COLO668 (cell line): ENCODE measurements at regions not wholly inside any gene's neighbourhood (a gene's known extent, or its start where the extent isn't known, plus 50 kb on each side); places are given as distances from the start of the nearest gene placed in this dataset.

Source experiments
- DNase-seq: peaks from one replicate; lab custom pipeline; 2025; ENCODE audit not compliant: unreplicated experiment; lab: John Stamatoyannopoulos, UW

DNA sequence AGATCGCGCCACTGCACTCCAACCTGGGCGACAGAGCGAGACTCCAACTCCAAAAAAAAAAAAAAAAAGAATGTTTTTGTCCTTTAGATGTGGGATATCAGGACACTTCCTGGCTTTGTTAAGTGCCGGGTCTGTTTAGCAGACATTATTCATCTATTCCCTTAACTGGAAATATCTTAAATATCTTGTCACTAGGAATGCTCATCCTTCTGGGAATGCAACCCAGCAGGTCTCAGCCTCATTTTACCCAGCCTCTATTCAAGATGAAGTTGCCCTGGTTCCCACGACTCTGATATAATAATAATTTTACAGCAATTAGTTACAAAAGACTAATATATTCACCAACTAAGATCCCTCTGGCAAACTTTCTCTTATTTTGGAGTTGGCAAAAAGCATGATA is 260.9 kb upstream of the SLITRK3 start:
- DNase-seq, result no peak

DNA sequence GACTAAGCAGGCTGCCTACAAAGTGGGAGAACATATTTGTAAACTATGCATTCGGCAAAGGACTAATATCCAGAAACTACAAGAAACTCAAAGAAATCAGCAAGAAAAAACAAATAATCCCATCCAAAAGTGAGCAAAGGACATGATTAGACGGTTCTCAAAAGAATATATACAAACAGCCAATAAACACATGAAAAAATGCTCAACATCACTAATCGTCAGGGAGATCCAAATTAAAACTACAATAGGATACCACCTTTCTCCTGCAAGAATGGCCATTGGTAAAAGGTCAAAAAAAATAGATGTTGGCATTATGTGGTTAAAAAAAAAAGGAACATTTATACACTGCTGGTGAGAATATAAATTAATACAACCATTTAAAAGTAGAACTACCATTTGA is 259.6 kb upstream of the SLITRK3 start:
- DNase-seq, result no peak

DNA sequence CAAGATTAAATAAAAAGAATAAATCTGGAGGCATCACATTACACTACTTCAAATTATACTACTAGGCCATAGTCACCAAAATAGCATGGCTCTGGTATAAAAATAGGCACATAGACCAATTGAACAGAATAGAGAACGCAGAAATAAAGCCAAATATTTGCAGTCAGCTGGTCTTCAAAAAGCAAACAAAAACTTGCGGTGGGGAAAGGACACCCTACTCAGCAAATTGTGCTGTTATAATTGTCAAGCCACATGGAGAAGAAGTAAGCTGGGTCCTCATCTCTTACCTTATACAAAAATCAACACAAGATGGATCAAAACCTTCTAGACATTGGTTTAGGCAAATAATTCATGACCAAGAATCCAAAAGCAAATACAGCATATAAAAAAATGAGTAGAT is 259.2 kb upstream of the SLITRK3 start:
- no peak for DNase-seq

DNA sequence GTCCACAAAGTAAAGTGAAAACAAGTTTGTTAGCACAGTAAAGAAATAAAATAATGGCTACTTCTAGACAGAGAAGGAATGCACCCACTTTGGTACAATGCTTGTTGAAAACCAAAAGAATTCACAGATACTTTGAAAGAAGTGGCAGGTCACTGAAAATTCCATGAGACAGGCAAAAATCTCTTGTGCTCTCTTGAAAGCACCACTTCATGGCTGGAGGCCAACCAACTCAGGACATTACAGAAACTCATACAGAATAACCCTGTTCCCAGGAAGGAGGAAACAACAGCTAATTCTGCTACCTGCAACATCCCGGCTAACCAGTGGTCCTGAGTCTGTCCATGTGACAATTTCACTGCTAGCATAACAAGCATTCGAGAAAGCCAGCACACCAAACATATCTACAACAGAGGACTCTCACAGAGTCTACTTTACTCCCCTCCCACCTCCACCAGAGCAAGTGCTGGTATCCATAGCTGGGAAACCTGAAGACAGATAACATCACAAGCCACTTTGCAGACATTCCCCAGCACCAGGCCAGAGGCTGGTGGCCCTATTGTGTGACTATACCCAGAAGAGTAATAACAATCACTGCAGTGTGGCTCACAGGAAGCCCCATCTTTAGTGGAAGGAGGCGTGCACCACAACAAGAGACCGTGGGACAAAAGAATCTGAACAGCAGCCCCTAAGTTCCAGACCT is 255.3 kb upstream of the SLITRK3 start:
- no peak for DNase-seq

DNA sequence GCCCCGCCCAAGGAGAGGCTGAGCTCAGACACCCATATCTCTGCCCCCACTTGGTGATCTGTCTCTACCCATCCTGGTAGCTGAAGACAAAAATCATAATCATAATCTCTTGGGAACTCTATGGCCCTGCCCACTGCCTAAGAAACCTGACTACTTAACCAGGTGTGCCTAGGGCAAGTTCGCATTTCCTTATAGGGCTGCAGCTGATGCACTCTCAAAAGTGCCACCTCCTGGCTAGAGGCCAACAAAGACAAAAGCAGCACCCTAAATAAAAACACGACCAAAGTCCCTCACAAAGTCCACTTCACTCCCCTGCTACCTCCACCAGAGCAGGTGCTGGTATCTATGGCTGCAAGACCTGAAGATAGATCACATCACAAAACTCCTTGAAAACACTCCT is 250.4 kb upstream of the SLITRK3 start:
- DNase-seq, result peak; percentile 44

DNA sequence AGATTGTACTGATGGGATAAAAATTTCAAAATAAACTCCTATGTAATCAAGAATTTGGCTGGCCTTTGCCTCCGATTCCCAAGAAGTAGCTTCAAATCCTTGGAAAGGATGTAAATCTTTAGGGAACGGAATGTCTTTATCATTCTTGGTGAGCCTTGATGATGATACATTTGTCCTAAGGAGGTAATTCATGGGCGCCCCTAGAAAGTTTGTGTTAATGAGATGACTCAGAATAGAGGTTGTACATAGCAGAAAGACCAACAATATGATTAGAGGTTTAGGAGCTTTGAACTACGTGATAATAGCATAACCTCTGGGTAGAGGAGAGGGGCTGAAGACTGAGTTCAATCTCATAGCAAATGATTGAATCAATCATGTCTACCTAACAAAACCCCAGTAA is 248.6 kb upstream of the SLITRK3 start:
- DNase-seq, result no peak

DNA sequence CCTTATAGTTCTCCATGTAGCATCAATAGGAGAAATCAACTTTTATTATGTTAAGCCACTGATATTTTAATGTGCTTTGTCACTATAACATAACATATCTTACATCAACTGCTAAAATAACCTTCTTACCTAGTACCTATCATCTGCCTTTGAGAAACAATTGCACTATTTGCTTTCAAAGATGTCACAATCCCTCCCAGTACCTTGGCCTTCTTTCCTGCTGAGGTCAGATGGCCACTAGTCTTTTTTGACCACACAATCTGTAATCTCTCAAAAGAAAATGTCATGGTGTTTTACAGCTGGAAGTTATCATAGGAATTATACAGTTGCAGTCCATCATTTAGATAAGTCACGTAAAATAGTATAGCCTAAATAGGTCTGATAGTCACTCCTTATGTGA is 247.5 kb upstream of the SLITRK3 start:
- no peak for DNase-seq

DNA sequence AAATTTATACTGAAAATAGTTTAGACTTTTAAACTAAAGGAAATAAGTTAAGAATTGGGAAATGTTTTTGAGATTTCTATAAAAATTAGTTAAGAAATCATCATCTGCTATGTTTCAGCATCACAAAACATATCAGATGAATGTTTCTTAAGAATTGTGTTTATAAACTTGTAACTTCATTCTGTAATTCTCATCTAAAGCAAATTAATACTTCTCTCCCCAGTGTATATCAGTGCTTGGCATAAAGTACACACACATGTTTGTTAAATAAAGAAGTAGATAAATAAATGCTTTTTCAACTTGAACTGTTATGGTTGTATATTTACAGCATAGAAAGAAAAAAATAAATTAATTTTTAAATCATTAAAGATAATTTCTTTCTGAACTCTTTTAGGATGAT is 245.9 kb upstream of the SLITRK3 start:
- no peak for DNase-seq

DNA sequence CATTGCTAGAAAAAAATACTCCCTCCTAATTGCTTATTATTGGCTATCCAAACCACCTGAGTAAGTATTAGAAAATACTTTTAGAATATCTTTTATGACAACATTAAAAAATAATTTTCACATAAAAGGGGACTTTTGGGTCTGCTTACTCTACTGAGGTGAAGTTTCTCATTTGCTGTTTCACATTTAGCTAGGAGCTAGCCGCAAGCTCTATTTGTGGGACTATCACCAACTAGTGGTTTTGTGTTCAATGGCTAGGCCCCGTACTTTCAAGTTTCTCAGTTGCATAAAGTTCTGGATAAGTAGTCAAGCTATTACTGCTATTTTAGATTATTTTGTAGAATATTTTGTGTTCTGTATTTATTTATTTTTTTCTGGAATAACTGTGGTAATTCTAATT is 244.2 kb upstream of the SLITRK3 start:
- DNase-seq, result no peak

DNA sequence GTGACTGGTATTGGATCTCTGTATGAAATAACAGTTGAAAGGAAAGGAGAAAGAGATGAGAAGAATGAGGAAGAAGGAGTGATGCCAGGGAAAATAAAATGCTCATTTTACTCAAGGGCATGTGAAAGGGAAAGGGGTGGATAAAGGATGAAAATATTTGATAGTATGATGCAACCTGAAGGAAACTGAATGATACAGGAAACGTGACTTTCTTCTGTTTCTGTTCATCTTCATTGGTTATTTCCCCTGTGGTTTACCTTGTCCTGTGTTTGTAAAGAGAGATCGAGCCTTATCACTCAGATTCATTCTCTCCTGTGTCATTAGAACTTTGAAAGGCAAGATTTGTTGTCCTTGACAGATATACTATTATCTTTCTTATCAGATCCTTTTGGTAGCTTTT is 243.6 kb upstream of the SLITRK3 start:
- DNase-seq, result no peak

DNA sequence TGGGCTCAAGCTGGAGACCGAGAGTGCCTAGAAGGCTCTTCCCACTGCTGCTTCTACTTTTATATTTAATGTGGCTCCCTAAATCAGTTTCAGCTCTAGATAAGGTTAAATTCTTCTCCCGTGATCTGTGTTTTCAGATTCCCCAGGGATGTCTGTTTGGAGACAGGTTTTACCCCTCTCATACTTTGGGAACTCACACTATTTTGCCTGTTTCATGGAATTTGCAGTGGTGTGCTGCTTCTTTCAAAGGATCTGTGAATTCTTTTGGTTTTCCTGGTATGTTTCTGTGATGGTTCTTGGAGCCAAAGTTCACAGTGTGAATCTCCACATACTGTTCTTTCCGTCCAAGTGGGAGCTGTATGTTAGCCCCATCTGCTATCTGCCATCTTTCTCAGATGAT is 238.3 kb upstream of the SLITRK3 start:
- no peak for DNase-seq

DNA sequence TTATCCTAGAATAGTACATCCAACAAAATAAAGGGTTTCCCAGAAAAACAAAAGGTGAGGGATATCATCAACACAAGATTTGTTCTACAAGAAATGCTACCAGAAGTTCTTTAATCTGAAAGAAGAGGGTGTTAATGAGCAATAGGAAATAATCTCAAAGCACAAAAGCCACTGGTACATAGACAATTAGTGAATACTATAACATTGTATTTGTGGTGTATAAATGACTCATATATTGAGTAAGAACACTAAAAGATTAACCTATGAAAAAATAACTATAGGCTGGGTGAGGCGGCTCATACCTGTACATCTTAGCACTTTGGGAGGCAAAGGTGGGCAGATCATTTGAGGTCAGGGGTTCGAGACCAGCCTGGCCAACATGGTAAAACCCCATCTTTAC is 210.2 kb upstream of the SLITRK3 start:
- DNase-seq, result no peak

DNA sequence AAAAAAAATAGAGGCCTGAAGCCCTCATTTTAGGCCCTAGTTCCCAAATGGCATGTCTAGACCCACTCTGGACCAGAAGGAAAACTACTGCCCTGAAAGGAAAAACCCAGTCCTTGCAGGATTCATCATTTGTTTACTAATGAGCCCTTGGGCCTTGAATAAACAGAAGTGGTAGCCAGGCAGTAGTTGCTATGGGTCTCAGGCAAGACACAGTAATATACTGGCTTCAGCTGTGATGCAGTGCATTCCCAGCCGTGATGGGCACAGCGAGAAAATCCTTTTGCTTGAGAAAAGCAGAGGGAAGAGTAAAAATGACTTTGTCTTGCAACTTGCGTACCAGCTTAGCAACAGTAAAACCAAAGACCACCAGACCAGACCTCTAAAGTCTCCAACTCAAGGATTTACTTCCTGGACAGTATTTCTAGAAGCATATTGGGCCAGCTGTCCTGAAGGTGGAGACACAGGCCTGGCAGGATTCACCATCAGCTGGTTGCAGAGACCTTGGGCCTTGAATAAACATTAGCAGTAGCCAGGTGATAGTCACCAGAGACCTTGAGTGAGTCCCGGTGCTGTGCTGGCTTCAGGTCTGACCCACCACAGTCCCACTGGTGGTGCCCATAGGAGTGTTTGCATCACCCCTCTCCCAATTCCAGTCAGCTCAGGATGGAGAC is 208.3 kb upstream of the SLITRK3 start:
- no peak for DNase-seq

DNA sequence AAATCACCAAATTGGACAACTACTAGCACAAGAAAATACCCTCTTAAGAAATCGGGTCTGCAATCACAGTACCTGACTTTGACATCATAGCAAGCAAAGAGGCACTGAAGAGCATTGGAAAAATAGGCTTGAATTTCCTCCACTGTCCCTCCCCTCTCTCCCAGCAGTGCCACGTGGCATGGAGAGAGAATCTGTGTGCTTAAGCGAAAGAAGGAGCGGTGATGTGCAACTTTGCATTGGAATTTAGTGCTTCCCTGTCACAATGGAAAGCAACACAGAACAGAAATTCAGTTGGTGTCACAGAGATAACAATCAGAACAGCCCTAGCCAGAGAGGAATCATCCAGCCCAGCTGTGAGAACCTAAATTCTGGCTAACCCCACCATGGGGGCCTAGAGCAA is 207.5 kb upstream of the SLITRK3 start:
- no peak for DNase-seq

DNA sequence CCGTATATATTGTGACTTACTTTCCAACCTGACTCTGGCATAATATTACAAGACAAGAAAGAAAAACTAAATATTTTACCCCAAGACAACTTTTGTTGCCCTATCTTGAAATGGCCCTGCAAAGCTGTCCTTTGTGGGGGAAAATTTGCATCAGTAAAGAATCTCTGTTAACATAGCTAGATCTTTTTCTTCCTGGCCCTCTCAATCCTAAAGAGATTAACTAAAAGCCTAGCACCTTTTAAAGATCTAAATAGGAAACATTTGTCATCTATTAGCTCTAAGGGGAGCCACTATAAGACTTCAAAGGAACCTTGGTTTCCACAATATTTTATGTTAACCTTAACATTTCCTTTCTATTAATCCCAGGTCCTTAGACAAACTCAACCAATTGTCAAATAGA is 199.0 kb upstream of the SLITRK3 start:
- DNase-seq, result no peak

DNA sequence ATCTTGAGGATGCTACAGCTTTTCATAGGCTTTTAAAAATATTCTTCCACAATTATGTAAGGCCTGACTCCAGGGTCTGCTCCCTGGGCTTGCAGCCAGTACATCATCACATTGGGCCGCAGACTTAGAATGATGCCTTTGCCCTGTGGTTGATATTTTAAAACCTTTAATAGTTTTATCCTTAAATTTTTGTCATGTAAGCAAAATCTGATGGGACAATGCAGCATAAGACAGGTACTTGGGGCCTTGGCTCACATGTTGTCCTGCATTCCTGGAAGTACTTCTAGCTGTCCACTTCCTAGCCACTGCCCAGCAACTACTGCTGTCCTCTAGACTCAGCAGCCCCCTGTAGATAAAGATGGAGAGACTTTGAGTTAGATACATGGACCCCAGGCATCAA is 197.3 kb upstream of the SLITRK3 start:
- DNase-seq, result no peak

DNA sequence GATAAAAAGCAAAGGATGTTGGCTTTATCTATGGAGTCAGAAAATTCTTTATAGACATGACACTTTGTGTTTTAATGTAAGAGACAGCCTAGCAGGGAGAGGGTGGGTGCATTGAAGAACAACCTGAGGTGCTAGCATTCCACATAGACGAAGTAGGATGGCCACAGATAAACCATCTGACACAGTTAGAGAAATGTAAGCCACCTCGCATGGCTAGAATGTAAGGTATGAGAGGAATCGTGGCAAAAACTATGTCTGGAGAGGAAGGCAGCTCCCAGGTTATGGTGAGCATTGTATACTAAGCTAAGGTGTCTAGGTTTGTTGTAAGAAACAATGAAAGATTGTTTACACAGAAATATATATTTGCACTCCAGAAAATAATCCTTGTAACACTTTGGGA is 194.0 kb upstream of the SLITRK3 start:
- no peak for DNase-seq

DNA sequence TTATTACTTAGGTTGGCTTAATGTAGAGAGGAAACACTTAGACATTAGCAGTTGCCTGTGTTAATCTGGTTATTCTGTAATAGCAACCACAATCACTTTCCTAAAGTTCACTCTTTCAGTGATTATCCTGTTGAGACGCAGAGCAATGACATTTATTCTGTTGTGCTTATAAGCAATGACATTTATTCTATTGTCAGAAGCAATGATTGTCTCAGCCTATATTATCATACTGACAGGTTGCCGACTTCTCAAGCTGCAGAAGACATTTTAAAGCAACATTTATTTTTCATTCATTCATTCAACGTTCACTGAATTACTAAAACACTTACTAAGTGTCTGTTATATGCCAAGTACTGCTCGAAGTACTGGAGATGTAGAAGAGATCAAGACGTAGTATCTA is 193.5 kb upstream of the SLITRK3 start:
- DNase-seq, result no peak

DNA sequence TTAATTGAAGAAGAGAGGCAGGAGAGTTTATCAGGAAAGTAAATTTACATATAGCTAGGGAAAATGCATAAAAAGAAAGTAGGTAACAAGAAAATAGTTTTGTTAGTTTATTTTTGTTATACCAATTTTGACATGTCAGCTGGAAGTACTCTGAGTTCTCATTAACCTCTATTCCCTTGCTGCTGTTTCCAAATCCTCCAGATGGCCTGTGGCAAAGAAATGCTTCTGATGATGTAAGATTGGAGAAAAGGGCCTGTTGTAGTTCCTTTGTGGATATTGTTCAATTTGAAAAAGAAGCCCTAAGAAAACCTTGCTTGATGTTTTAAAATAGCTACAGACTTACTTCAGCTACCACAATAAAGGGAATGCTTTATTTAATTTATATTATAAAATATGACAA is 192.9 kb upstream of the SLITRK3 start:
- DNase-seq, result no peak

DNA sequence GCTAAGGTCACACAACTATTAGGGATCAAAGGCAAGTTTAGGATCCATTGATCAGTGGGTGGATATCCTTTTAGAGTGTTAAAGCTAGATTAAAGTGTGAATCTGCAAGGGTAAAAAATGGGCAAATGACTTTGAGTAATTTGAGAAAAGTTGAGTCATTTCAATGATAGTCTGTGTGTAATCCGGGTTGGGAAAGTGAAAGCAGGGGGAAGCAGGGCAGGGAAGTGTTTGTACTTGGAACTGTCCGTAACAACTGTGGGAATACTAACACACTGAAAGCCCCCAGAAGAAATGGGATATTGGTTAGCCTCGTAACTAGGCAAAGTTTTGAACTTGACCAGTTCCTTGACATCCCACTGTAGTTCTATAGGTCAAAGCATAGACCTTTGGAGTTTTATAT is 187.2 kb upstream of the SLITRK3 start:
- no peak for DNase-seq

DNA sequence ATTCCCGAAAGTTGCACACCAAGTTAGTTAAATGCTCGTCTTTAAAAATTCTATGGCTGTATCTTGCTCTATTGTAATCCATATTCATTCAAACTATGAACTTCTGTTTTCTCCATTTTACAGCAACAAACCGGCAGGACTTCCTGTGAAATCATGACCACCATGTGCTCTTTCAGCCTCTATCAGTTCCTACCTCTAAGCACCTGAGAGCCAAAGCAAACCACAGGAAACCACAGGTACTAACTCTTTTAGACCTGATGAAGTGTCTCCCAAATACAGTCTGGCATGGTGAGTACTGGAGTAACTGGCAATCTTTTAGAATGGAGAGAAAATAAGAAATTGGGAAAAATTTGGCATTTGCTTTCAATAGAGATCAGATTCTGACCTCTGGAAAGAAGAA is 186.5 kb upstream of the SLITRK3 start:
- DNase-seq, result no peak

DNA sequence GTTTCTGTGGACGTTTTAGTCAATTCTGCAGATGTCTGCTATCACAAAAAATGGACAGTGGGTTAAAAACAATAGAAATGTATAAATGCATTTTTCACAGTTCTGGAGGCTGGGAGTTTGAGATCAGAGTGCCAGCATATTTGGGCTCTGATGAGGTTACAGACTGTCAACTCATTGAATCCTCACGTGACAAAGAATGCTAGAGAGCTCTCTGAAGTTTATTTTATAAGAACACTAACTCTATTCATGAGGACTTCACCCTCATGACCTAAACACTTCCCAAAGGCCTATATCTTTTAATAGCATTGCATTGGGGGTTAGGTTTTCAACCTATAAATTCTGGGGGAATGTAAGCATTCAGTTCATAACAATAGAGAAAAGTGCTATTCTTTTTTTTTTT is 182.6 kb upstream of the SLITRK3 start:
- no peak for DNase-seq

DNA sequence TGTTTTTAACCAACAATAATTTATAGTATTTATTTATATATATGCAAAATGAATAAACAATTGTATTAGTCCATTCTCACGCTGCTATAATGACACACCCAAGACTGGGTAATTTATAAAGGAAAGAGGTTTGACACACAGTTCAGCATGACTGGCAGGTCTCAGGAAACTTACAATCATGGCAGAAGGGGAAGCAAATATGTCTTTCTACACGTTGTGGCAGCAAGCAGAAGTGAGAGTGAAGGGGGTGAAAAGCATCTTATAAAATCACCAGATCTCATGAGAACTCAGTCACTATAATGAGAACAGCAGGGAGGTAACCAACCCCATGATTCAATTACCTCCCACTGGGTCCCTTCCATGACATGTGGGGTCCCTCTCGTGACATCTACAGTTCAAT is 162.8 kb upstream of the SLITRK3 start:
- no peak for DNase-seq
